WTC11 (cell line): ENCODE measurements at regions not wholly inside any gene's neighbourhood (a gene's known extent, or its start where the extent isn't known, plus 50 kb on each side); places are given as distances from the start of the nearest gene placed in this dataset.

Source experiments
- FOXJ3 ChIP-seq: sonication (generic); formaldehyde crosslinking; IDR thresholded peaks from 2 replicates; pipeline ENCODE4 v1.9.0; 2021; ENCODE audit warnings: missing genetic modification reagents, mild to moderate bottlenecking, borderline replicate concordance
- JUN ChIP-seq: sonication (generic); formaldehyde crosslinking; IDR thresholded peaks from 2 replicates; pipeline ENCODE4 v1.8.0; 2023; ENCODE audit warnings: mild to moderate bottlenecking, missing genetic modification reagents
- TCF7 ChIP-seq: sonication (generic); formaldehyde crosslinking; IDR thresholded peaks from 2 replicates; pipeline ENCODE4 v1.8.0; 2022; ENCODE audit warnings: mild to moderate bottlenecking, low read depth, missing genetic modification reagents, moderate library complexity
- TF ChIP-seq, protein P1 (sequence below): sonication (generic); formaldehyde crosslinking; IDR thresholded peaks from 2 replicates; pipeline ENCODE4 v1.8.1; 2023; ENCODE audit warnings: mild to moderate bottlenecking, missing genetic modification reagents, moderate library complexity
- TF ChIP-seq, protein P2 (sequence below): fragments of 200-600 bp; IDR thresholded peaks from 2 replicates; pipeline ENCODE4 v1.8.0; 2022; ENCODE audit warnings: antibody characterized with exemption
- TF ChIP-seq, protein P3 (sequence below): sonication (generic); formaldehyde crosslinking; conservative IDR thresholded peaks from 2 replicates; pipeline ENCODE4 v1.8.1; 2023; ENCODE audit warnings: mild to moderate bottlenecking, low read depth, missing genetic modification reagents, moderate library complexity
- TF ChIP-seq, protein P4 (sequence below): sonication (generic); formaldehyde crosslinking; IDR thresholded peaks from 2 replicates; pipeline ENCODE4 v1.8.1; 2022; ENCODE audit warnings: mild to moderate bottlenecking, moderate library complexity, missing genetic modification reagents

- TF ChIP-seq JUN (no peak), TCF7 (CRISPR knock-in tag) (no peak), FOXJ3 (CRISPR knock-in tag) (no peak)
- TF ChIP-seq, protein P1, sequence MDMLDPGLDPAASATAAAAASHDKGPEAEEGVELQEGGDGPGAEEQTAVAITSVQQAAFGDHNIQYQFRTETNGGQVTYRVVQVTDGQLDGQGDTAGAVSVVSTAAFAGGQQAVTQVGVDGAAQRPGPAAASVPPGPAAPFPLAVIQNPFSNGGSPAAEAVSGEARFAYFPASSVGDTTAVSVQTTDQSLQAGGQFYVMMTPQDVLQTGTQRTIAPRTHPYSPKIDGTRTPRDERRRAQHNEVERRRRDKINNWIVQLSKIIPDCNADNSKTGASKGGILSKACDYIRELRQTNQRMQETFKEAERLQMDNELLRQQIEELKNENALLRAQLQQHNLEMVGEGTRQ (CRISPR knock-in tag): no peak
- TF ChIP-seq, protein P2, sequence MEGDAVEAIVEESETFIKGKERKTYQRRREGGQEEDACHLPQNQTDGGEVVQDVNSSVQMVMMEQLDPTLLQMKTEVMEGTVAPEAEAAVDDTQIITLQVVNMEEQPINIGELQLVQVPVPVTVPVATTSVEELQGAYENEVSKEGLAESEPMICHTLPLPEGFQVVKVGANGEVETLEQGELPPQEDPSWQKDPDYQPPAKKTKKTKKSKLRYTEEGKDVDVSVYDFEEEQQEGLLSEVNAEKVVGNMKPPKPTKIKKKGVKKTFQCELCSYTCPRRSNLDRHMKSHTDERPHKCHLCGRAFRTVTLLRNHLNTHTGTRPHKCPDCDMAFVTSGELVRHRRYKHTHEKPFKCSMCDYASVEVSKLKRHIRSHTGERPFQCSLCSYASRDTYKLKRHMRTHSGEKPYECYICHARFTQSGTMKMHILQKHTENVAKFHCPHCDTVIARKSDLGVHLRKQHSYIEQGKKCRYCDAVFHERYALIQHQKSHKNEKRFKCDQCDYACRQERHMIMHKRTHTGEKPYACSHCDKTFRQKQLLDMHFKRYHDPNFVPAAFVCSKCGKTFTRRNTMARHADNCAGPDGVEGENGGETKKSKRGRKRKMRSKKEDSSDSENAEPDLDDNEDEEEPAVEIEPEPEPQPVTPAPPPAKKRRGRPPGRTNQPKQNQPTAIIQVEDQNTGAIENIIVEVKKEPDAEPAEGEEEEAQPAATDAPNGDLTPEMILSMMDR: no peak
- TF ChIP-seq, protein P3, sequence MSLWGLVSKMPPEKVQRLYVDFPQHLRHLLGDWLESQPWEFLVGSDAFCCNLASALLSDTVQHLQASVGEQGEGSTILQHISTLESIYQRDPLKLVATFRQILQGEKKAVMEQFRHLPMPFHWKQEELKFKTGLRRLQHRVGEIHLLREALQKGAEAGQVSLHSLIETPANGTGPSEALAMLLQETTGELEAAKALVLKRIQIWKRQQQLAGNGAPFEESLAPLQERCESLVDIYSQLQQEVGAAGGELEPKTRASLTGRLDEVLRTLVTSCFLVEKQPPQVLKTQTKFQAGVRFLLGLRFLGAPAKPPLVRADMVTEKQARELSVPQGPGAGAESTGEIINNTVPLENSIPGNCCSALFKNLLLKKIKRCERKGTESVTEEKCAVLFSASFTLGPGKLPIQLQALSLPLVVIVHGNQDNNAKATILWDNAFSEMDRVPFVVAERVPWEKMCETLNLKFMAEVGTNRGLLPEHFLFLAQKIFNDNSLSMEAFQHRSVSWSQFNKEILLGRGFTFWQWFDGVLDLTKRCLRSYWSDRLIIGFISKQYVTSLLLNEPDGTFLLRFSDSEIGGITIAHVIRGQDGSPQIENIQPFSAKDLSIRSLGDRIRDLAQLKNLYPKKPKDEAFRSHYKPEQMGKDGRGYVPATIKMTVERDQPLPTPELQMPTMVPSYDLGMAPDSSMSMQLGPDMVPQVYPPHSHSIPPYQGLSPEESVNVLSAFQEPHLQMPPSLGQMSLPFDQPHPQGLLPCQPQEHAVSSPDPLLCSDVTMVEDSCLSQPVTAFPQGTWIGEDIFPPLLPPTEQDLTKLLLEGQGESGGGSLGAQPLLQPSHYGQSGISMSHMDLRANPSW (CRISPR knock-in tag): no peak
- TF ChIP-seq, protein P4, sequence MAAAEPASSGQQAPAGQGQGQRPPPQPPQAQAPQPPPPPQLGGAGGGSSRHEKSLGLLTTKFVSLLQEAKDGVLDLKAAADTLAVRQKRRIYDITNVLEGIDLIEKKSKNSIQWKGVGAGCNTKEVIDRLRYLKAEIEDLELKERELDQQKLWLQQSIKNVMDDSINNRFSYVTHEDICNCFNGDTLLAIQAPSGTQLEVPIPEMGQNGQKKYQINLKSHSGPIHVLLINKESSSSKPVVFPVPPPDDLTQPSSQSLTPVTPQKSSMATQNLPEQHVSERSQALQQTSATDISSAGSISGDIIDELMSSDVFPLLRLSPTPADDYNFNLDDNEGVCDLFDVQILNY (CRISPR knock-in tag): no peak
These were observed 638.8 kb upstream of the CFAP20DC start for GRCh38 chr3:59688636-59689035.
